ENCODE measurements at regions not wholly inside any gene's neighbourhood (a gene's known extent, or its start where the extent isn't known, plus 50 kb on each side); places are given as distances from the start of the nearest gene placed in this dataset.

DNA sequence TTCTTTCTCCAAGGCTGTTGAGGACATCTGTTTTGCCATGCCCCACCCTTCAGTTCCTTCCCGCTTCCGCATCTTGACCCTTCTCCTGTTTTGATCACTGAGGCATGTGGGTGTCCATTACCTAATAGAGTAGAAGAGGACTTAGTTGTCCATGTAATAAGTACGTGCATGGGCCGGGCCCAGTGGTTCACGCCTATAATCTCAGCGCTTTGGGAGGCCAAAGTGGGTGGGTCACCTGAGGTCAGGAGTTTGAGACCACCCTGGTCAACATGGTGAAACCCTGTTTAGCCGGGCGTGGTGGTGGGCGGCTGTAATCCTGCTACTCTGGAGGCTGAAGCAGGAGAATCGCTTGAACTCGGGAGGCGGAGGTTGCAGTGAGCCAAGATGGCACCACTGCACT lies 637.8 kb upstream of the EEF2KMT start:
- TF ChIP-seq POLR2AphosphoS5 (IDR thresholded peaks at IDR 0.05; ENCODE audit: low read depth, low read length) (no peak), SIN3A (IDR thresholded peaks at IDR 0.05; ENCODE audit: borderline replicate concordance, insufficient read depth, low read length) (no peak)
- TF ChIP-seq, protein P1, sequence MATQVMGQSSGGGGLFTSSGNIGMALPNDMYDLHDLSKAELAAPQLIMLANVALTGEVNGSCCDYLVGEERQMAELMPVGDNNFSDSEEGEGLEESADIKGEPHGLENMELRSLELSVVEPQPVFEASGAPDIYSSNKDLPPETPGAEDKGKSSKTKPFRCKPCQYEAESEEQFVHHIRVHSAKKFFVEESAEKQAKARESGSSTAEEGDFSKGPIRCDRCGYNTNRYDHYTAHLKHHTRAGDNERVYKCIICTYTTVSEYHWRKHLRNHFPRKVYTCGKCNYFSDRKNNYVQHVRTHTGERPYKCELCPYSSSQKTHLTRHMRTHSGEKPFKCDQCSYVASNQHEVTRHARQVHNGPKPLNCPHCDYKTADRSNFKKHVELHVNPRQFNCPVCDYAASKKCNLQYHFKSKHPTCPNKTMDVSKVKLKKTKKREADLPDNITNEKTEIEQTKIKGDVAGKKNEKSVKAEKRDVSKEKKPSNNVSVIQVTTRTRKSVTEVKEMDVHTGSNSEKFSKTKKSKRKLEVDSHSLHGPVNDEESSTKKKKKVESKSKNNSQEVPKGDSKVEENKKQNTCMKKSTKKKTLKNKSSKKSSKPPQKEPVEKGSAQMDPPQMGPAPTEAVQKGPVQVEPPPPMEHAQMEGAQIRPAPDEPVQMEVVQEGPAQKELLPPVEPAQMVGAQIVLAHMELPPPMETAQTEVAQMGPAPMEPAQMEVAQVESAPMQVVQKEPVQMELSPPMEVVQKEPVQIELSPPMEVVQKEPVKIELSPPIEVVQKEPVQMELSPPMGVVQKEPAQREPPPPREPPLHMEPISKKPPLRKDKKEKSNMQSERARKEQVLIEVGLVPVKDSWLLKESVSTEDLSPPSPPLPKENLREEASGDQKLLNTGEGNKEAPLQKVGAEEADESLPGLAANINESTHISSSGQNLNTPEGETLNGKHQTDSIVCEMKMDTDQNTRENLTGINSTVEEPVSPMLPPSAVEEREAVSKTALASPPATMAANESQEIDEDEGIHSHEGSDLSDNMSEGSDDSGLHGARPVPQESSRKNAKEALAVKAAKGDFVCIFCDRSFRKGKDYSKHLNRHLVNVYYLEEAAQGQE (IDR thresholded peaks at IDR 0.05; ENCODE audit: insufficient read depth in 1 of 2, low read depth in 2 of 2, low read length in 2 of 2), result no peak
